ENCODE measurements at regions not wholly inside any gene's neighbourhood (a gene's known extent, or its start where the extent isn't known, plus 50 kb on each side); places are given as distances from the start of the nearest gene placed in this dataset.

- no peaks in the 10 kb centered on the region for H3K79me2 ChIP-seq (ENCODE audit: insufficient read depth, low read length)
- H3K36me3 ChIP-seq (ENCODE audit: insufficient read depth, low read length) = no peaks in the 10 kb centered on the region
- TF ChIP-seq EZH2 (IDR thresholded peaks at IDR 0.05; ENCODE audit: borderline replicate concordance, low read depth, low read length, severe bottlenecking) = no peak
- TF ChIP-seq CTCF (IDR thresholded peaks at IDR 0.05; ENCODE audit: borderline replicate concordance, extremely low read depth, low read length, poor library complexity, severe bottlenecking) = no peak
- H3K27ac ChIP-seq (ENCODE audit: low read length) = no peak overlapping the region
- no peak overlapping the region for H2AFZ ChIP-seq (ENCODE audit: low read depth, low read length)
- no peak overlapping the region for H3K4me2 ChIP-seq (ENCODE audit: insufficient read depth, low read length)
- ATAC-seq (ENCODE audit: insufficient read depth, low read depth) (no peak), DNase-seq (no peak)
- no peak overlapping the region for H3K9ac ChIP-seq (ENCODE audit: low read depth, low read length)
- no peaks in the 10 kb centered on the region for H3K27me3 ChIP-seq (ENCODE audit: insufficient read depth, low read length, poor library complexity)
- H3K4me3 ChIP-seq (ENCODE audit: low read depth in 1 of 2, low read length in 2 of 2) = no peak overlapping the region
- H4K20me1 ChIP-seq (ENCODE audit: insufficient read depth, low read length) = no peaks in the 10 kb centered on the region
- H3K4me1 ChIP-seq (ENCODE audit: insufficient read depth, low read length) = no peaks in the 10 kb centered on the region
- H3K9me3 ChIP-seq (ENCODE audit: insufficient read depth, low read length, severe bottlenecking) = no peaks in the 10 kb centered on the region
These were observed 634.5 kb downstream of the LTN1 start for GRCh38 chr21:28358170-28358569.

- no peaks in the 10 kb centered on the region for H3K4me1 ChIP-seq (ENCODE audit: insufficient read depth, low read length)
- H3K36me3 ChIP-seq (ENCODE audit: insufficient read depth, low read length) = no peaks in the 10 kb centered on the region
- no peaks in the 10 kb centered on the region for H3K9me3 ChIP-seq (ENCODE audit: insufficient read depth, low read length, severe bottlenecking)
- no peak overlapping the region for H3K27ac ChIP-seq (ENCODE audit: low read length)
- H3K27me3 ChIP-seq (ENCODE audit: insufficient read depth, low read length, poor library complexity) = no peaks in the 10 kb centered on the region
- no peak overlapping the region for H2AFZ ChIP-seq (ENCODE audit: low read depth, low read length)
- no peak for TF ChIP-seq CTCF (IDR thresholded peaks at IDR 0.05; ENCODE audit: borderline replicate concordance, extremely low read depth, low read length, poor library complexity, severe bottlenecking)
- TF ChIP-seq EZH2 (IDR thresholded peaks at IDR 0.05; ENCODE audit: borderline replicate concordance, low read depth, low read length, severe bottlenecking) = no peak
- H3K79me2 ChIP-seq (ENCODE audit: insufficient read depth, low read length) = no peaks in the 10 kb centered on the region
- DNase-seq (no peak), ATAC-seq (ENCODE audit: insufficient read depth, low read depth) (no peak)
- no peak overlapping the region for H3K4me3 ChIP-seq (ENCODE audit: low read depth in 1 of 2, low read length in 2 of 2)
- H4K20me1 ChIP-seq (ENCODE audit: insufficient read depth, low read length) = no peaks in the 10 kb centered on the region
- H3K9ac ChIP-seq (ENCODE audit: low read depth, low read length) = no peak overlapping the region
- no peak overlapping the region for H3K4me2 ChIP-seq (ENCODE audit: insufficient read depth, low read length)
These were observed 634.9 kb downstream of the LTN1 start for GRCh38 chr21:28357743-28358142.

- no peaks in the 10 kb centered on the region for H3K9me3 ChIP-seq (ENCODE audit: insufficient read depth, low read length, severe bottlenecking)
- no peak overlapping the region for H2AFZ ChIP-seq (ENCODE audit: low read depth, low read length)
- no peak overlapping the region for H3K9ac ChIP-seq (ENCODE audit: low read depth, low read length)
- H3K79me2 ChIP-seq (ENCODE audit: insufficient read depth, low read length) = no peaks in the 10 kb centered on the region
- H3K4me3 ChIP-seq (ENCODE audit: low read depth in 1 of 2, low read length in 2 of 2) = no peak overlapping the region
- H3K27me3 ChIP-seq (ENCODE audit: insufficient read depth, low read length, poor library complexity) = no peaks in the 10 kb centered on the region
- DNase-seq (no peak), ATAC-seq (ENCODE audit: insufficient read depth, low read depth) (no peak)
- H3K4me1 ChIP-seq (ENCODE audit: insufficient read depth, low read length) = no peaks in the 10 kb centered on the region
- H3K36me3 ChIP-seq (ENCODE audit: insufficient read depth, low read length) = no peaks in the 10 kb centered on the region
- H3K27ac ChIP-seq (ENCODE audit: low read length) = no peak overlapping the region
- TF ChIP-seq CTCF (IDR thresholded peaks at IDR 0.05; ENCODE audit: borderline replicate concordance, extremely low read depth, low read length, poor library complexity, severe bottlenecking) (no peak), EZH2 (IDR thresholded peaks at IDR 0.05; ENCODE audit: borderline replicate concordance, low read depth, low read length, severe bottlenecking) (no peak)
- H4K20me1 ChIP-seq (ENCODE audit: insufficient read depth, low read length) = no peaks in the 10 kb centered on the region
- no peak overlapping the region for H3K4me2 ChIP-seq (ENCODE audit: insufficient read depth, low read length)
These were observed 636.3 kb downstream of the LTN1 start for GRCh38 chr21:28356422-28356821.

GRCh38 chr21:28345934-28346333 is 646.7 kb downstream of the LTN1 start:
- Histone ChIP-seq H3K9ac (ENCODE audit: low read depth, low read length) (no peak overlapping the region), H4K20me1 (ENCODE audit: insufficient read depth, low read length) (no peaks in the 10 kb centered on the region), H3K27ac (ENCODE audit: low read length) (no peak overlapping the region), H3K4me2 (ENCODE audit: insufficient read depth, low read length) (no peak overlapping the region), H3K79me2 (ENCODE audit: insufficient read depth, low read length) (no peaks in the 10 kb centered on the region), H3K36me3 (ENCODE audit: insufficient read depth, low read length) (no peaks in the 10 kb centered on the region), H2AFZ (ENCODE audit: low read depth, low read length) (no peak overlapping the region), H3K27me3 (ENCODE audit: insufficient read depth, low read length, poor library complexity) (no peaks in the 10 kb centered on the region), H3K4me3 (ENCODE audit: low read depth in 1 of 2, low read length in 2 of 2) (no peak overlapping the region), H3K9me3 (ENCODE audit: insufficient read depth, low read length, severe bottlenecking) (no peaks in the 10 kb centered on the region), H3K4me1 (ENCODE audit: insufficient read depth, low read length) (no peaks in the 10 kb centered on the region; the same call in 1 of the 2 replicates)
- TF ChIP-seq CTCF (IDR thresholded peaks at IDR 0.05; ENCODE audit: borderline replicate concordance, extremely low read depth, low read length, poor library complexity, severe bottlenecking) (no peak), EZH2 (IDR thresholded peaks at IDR 0.05; ENCODE audit: borderline replicate concordance, low read depth, low read length, severe bottlenecking) (no peak)
- no peak for ATAC-seq (ENCODE audit: insufficient read depth, low read depth)
- no peak for DNase-seq
